ENCODE measurements at regions not wholly inside any gene's neighbourhood (a gene's known extent, or its start where the extent isn't known, plus 50 kb on each side); places are given as distances from the start of the nearest gene placed in this dataset.

- DNase-seq, result no peak
Measured at GRCh38 chr3:40756500-40756899, 231.7 kb downstream of the ZNF621 start.

- peak; percentile 70 for DNase-seq
Measured at GRCh38 chr3:40762771-40763170, 238.0 kb downstream of the ZNF621 start.

DNA sequence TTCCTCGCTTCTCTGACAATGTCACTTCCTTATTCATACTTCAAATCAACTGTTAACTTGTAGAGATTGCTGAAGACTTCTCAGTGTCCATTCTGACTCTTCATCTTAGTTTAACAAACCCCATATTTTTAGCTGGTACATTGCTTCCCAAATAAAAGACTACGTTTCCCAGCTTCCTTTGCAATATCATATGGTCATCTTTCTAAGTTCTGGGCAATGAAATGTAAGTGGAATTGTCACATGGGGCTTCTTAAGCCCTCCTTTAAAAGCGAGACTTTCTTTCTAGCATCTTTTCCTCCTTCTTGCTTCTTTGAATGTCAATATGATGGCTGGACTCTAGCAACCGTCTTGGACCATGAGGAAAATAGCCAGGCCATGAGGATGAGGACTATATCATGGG is 239.0 kb downstream of the ZNF621 start:
- no peak for DNase-seq

- no peak for DNase-seq
Measured at GRCh38 chr3:40764747-40765146, 240.0 kb downstream of the ZNF621 start.

DNA sequence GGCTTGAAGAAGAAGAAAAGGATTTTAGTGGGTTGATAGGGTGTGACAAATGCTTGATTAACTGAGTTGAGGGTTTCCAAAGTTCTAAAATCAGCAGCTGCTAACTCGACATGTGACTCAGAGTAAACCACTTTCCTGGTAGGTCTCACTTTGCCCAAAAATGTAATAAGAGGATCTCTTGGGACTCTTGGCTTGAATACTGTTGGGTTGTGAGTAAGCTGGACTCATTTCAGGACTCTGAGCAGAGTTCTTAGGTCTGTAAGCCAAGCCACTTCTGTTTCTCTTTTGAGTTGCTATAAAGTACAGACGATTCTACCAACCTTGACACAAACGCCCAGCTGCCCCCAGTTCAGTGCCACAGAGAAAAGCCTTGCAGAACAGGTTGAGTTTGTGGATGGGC is 241.1 kb downstream of the ZNF621 start:
- peak; percentile 15 for DNase-seq

DNA sequence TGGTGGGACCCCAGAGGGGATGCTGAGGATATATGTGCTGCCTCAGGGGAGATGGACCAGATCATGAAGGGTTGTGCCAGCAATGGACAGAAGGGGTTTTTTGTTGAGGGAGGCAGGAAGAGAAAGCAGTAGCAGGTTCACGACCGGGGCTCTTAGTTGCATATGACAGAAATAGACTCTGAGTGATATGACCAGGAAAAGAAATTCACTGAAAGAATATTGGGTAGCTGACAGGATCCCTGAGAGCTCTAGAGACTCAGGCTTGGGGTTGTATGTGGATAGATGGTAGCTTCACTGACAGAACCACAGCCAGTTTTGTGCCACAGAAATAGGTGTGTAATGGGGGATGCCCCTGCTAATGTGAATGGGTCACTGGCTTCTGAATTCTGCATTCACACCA is 241.6 kb downstream of the ZNF621 start:
- DNase-seq, result no peak

DNA sequence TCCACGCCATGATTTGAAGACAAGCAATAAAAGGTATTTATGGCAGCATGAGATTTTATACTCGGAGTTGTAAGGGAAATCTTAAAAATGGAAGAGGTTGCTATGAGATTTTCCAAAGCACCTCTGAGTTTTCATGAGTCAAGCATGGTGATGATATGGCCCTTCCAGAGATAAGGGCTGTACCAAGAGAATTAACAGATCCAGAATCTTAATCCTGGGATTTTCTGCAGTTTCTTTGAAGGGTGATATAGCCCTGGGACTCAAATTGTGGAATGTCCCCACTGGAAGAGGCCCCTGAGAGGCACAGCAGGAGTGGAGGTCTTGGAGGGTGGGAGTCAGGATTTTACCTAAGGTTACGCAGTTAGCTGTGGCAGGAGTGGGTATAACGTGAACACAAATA is 243.3 kb downstream of the ZNF621 start:
- no peak for DNase-seq

DNA sequence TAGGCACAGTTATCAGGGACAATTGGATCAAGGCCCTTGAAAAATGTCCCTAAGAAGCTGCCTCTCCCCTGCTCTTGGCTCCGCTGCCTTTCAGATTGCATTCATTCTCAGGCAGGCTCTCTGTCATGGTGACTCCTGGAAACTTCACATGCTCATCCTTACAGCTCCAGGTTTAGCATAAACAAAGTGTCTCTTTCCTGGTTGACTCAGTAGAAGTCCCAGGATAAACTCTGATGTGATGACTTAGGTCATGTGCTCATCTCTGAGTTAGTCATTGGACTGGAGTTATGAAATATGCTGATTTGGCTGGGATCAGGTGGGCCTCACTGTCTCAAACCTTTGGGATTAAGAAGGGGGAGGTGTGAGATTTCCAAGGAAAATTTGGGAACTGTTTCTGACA is 243.8 kb downstream of the ZNF621 start:
- peak; percentile 50 for DNase-seq

DNA sequence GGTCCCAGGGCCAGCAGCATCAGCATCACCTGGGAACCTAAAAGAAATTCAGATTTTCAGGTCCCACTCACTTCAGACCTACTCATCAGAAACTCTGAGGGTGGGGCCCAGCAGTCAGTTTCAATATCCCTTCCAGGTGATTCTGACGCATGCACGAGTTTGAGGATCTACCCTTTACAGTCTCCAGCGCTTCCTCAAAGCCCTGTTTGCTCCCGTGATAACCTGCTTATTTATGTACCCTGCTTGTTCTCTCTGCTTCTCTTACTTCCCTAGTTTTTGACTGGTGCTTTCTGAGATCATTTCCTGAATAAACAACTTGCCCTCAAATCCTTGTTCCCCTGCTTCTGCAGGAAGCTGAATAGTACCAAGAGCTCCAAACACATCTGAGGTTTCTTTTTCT is 245.3 kb downstream of the ZNF621 start:
- DNase-seq, result peak; percentile 63

DNA sequence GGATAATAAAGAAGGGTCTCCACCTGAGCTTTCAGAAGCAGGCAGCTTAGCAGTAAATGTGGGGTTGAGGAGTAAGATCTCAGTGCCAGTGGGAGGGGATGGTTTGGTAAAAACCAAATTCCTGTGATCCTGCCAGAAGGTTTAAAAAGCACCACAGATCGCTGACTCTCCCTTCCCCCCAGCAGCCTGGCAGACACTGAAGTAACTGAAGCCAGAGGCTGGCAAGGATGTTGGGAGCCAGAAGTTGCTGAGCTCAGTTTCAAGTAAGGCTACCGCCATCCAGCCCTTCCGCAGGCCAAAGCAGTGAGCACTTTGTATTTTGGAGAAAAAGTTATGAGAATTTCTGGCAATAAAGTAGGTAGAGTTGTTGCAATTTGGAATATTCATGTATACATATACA is 246.4 kb downstream of the ZNF621 start:
- DNase-seq, result no peak

- no peak for DNase-seq
Measured at GRCh38 chr3:40779039-40779438, 254.3 kb downstream of the ZNF621 start.

DNA sequence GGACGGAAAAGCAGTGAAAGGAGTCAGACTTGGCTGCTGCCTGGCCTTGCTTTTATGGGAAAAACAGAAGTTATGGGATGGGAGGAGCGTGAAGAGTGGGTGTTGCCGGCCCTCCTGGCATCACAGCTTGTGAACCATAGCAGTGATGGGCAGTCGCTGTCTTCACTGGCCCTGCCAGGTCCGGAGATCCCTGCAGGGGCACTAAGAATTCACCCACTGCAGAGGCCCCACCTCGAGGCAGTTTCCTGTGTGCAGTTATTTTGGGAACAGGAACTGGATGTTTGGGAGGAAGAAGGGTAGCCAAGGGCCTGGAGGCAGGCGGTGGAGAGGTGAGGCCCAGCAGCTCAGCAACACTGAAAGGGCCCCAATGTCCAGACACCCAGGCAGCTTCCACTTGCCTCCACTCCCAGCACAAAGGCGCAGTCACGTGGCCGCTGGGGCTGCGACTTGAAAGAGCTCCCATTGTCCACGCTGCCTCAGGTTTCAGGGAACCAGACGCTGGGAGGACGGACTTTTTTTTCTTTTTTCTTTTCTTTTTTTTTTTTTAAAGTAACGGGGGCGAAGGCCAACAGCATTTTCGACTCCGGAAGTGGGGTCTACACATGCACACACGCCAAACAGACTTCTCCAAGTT is 255.6 kb downstream of the ZNF621 start:
- DNase-seq, result no peak

DNA sequence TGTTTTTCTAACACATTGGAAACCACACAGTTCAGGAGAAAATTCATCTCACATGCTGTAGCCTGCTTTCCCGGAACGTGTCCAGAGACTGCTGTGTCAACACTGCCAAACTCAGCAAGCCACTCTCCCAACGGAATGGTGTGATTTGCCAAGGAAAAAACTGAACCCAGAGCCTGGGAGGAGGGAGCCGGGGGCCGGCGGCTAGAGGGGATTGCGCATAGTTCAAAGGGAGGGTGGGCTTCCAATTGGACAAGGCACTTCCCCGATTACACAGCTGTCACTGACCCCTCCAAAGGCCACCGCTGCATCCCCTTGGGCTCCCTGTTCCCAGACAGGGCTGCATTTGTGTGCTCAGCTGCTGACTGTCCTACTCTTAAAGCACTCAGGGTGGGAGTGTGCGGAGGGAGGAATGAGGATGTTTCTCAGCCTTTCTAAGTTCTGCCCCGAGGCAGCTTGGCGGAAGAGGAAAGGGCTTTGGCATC is 256.2 kb downstream of the ZNF621 start:
- no peak for DNase-seq

GRCh38 chr3:40782111-40782721 is 257.5 kb downstream of the ZNF621 start:
- no peak for DNase-seq

DNA sequence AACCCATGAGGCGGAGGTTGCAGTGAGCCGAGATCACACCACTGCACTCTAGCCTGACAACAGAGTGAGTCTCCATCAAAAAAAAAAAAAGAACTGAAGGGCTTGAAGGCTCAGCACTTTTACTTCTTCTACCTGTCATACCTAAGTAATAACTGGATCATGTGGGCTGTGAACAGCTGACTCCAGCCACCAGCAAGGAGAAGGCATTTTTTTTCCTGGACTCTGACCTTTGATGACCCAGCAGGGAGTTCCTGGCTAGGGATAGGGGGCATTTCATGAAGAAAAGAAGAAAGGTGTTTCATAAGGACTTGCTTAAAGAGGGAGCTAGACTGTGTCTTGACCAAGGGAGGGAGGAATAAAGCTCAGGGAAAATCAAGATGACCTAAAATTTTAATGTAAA is 266.0 kb downstream of the ZNF621 start:
- no peak for DNase-seq

- no peak for DNase-seq
Measured at GRCh38 chr3:40793730-40794129, 269.0 kb downstream of the ZNF621 start.

DNA sequence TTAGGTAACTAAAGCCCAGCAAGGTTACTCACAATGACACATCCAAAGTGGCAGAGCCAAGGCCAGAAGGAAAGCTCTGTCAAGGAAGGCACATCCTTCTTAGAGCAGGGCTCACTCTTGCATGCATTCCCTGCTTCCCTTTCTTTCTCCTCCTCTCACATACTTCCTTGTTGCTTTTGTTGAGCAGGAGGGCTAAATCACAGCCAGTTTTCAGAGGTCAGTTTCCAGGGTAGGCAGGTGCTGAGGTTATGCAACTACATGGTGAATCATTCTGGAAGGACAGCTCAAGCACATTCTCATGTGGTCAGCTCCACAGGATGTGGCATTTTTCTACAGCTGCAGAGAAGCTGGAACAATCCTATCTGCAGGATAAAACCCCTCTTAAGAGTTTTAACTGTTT is 275.6 kb downstream of the ZNF621 start:
- peak; percentile 58 for DNase-seq

- DNase-seq, result no peak
Measured at GRCh38 chr3:40801284-40801741, 276.6 kb downstream of the ZNF621 start.

DNA sequence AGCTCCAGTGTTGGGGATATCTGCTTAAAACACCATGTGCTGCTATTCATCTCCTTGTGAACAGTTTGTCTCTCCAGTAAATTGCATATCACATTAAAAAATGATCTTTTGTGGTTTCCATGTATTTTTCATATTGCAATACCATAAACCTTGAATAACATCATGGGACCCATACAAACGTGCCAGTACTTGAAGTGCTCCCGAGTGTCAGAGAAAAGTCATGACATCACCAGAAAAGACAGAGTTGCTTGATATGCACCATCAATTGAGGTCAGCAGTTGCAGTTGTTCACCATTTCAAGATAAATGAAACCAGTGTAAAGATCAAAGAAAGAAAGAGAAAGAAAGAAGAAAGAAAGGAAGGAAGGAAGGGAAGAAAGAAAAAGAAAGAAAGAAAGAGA is 278.6 kb downstream of the ZNF621 start:
- DNase-seq, result no peak

- no peak for DNase-seq
Measured at GRCh38 chr3:40805456-40805855, 280.7 kb downstream of the ZNF621 start.

DNA sequence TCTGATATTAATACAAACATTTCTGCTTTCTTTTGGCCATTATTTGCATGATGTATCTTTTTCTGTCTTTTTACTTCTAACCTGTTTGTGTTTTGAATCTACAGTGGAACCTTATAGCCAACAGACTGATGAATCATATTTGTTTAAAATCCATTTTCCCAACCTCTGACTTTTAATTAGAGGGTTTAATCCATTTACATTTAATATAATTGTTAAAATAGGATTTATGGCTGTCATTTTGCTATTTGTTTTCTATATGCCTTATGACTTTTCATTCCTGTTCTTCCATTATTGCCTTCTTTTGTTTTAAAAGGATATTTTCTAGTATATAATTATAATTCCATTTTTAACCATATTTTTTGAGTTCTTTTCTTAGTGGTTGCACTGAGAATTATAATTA is 286.1 kb downstream of the ZNF621 start:
- no peak for DNase-seq

- DNase-seq, result no peak
Measured at GRCh38 chr3:40817017-40817416, 292.3 kb downstream of the ZNF621 start.

GRCh38 chr3:40821315-40821714 is 296.6 kb downstream of the ZNF621 start:
- peak; percentile 19 for DNase-seq

DNA sequence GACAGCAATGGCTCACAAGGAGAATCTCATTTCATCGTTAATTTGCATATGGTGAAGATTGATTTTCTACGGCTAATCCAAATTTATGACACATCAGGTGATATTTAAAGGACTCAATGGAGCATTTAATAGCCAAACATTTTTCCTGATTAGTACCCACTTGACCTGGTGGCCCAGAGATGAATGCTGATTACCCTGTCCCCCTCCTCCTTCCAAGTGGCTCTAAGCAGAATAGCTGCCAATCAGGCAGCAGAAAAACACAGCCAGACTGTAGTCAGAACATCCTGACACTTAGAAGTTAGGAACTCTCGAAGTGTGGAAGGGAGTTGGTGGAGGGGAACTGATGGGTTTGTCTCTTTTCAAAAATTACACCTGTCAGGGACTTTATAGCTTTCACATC is 302.5 kb downstream of the ZNF621 start:
- DNase-seq, result no peak
